ES-I3 (cell line): ENCODE measurements at regions not wholly inside any gene's neighbourhood (a gene's known extent, or its start where the extent isn't known, plus 50 kb on each side); places are given as distances from the start of the nearest gene placed in this dataset.

ENCODE experiments used
- H3K36me3 ChIP-seq: 2 replicates; pipeline ENCODE4 v1.6.1; 2013; ENCODE audit warnings: mild to moderate bottlenecking, low read length, control low read depth, moderate library complexity; ENCODE audit not compliant: insufficient read depth
- H3K4me1 ChIP-seq: 2 replicates; pipeline ENCODE4 v1.6.1; 2013; ENCODE audit warnings: mild to moderate bottlenecking, control low read depth, low read length; ENCODE audit not compliant: insufficient read depth
- H3K9ac ChIP-seq: 2 replicates; pipeline ENCODE4 v1.6.1; 2013; ENCODE audit warnings: low read depth, mild to moderate bottlenecking, low read length, moderate library complexity
- H3K9me3 ChIP-seq: 2 replicates; pipeline ENCODE4 v1.6.1; 2013; ENCODE audit warnings: mild to moderate bottlenecking, low read length, moderate library complexity; ENCODE audit not compliant: control insufficient read depth, insufficient read depth

- H3K9me3 ChIP-seq = no peaks in the 10 kb centered on the region
- H3K4me1 ChIP-seq = peaks cover 6% of the 10 kb centered on the region; the same call in 1 of the 2 replicates
- H3K36me3 ChIP-seq = no peaks in the 10 kb centered on the region
- no peak overlapping the region for H3K9ac ChIP-seq
Measured at GRCh38 chr5:107058235-107058634, 612.5 kb downstream of the EFNA5 start.

- Histone ChIP-seq H3K36me3 (no peaks in the 10 kb centered on the region), H3K9me3 (no peaks in the 10 kb centered on the region), H3K9ac (no peak overlapping the region), H3K4me1 (peaks cover 6% of the 10 kb centered on the region; the same call in 1 of the 2 replicates)
Measured at GRCh38 chr5:107056278-107056677, 614.5 kb downstream of the EFNA5 start.

DNA sequence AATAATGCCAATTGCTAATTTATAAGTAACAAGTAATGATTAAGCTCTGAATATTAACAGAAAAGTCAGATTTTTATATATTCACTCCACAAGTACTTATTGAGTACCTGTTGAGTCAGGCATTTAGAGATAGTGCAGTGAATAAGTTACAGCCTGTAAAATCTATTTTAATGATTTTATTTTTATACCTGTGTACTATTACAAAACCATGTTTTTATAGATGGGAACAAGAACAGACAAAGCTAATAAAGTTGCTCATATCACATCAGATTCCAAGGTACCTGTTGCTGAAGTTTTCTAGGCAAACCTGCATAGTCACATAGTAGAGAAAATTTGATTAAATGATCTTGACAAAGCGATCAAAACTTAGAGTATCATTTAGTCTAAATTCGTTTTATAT is 623.7 kb downstream of the EFNA5 start:
- H3K4me1 ChIP-seq = no peaks in the 10 kb centered on the region
- no peaks in the 10 kb centered on the region for H3K36me3 ChIP-seq
- H3K9me3 ChIP-seq = no peaks in the 10 kb centered on the region; the same call in 1 of the 2 replicates
- no peak overlapping the region for H3K9ac ChIP-seq

DNA sequence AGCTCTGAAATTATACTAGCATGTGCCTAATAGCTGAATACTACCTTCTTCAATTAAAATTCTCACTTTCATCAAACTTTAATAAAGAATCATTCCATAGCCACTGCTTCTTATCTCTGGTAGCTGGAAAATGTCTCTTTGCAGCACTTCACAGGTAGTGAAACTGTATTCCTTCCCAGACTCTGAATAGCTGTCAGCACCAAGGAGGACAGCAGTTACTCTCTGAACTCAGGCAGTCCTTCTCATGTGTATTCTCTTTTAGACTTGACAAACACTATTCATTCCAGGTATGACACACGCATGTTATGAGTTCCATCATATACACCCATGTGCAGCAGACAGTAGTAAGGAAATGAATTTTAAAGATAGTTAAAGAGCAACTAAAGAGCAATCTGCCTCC is 627.1 kb downstream of the EFNA5 start:
- Histone ChIP-seq H3K36me3 (no peaks in the 10 kb centered on the region), H3K9ac (no peak overlapping the region), H3K9me3 (no peaks in the 10 kb centered on the region)

DNA sequence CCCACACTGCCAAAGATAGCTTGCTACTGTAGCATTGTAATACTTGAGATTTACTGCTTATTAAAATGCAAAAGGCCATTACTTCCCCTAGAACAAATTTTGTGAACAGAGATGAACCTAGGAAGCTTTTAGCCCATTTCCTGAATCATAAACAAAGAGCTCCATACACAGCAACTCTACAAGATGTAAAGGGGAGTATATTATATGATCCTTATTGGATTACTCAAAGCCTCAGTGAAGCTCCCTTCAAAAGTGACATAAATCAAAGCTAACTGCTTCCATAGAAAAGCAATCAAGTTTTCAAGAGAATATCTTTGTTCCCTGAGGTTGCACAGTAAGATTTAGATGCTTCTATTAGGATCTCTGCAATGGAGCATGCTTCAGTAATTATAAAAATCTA is 629.8 kb downstream of the EFNA5 start:
- no peaks in the 10 kb centered on the region for H3K9me3 ChIP-seq
- H3K36me3 ChIP-seq = no peaks in the 10 kb centered on the region
- no peaks in the 10 kb centered on the region for H3K4me1 ChIP-seq
- H3K9ac ChIP-seq = no peak overlapping the region

More for the DNA sequence above, 627.1 kb downstream of the EFNA5 start:
- no peaks in the 10 kb centered on the region for H3K4me1 ChIP-seq

- H3K9me3 ChIP-seq = no peaks in the 10 kb centered on the region
- no peaks in the 10 kb centered on the region for H3K36me3 ChIP-seq
- H3K9ac ChIP-seq = no peak overlapping the region
- 0 out of 2 replicates have a peak, but pooled peaks cover 6% of the 10 kb centered on the region for H3K4me1 ChIP-seq
Measured at GRCh38 chr5:107032629-107033028, 638.1 kb downstream of the EFNA5 start.

GRCh38 chr5:107028938-107029337 is 641.8 kb downstream of the EFNA5 start:
- Histone ChIP-seq H3K4me1 (peaks cover 25% of the 10 kb centered on the region), H3K9ac (no peak overlapping the region), H3K36me3 (no peaks in the 10 kb centered on the region)

DNA sequence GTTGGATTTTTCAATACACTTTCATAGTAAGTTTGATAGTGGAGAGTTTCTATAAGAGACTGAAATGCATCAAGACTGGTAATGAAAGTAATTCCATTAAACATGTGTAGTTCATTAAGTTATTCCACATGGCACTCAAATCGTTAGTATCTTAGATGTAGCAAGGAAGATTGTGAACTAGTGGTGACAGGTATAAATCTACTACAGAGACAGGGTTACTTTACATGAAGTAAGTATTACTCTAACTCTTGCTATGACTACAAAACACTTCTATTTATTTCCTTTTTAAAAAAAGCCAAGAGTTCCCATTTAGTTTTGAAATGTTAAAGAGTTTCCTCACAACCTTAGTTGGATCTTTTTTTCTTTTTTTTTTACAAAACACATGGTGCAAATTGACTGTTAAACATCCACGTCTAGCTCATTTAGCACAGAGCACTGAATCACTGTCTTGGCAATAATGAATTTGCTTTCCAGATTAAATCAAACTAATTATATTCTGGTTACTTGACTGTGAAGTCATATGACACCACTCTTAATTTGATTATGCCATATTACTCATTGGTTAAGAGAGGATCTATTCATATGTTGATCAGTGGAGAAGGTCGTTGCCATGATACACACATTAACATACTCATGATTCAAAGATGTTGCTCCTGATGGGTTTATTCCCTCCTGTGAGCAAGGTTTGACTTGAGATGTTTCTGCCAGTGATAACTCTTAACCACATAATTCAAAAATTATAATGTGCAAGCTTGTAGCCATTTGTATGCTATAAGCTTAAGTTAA is 644.8 kb downstream of the EFNA5 start:
- H3K9me3 ChIP-seq = no peaks in the 10 kb centered on the region
- no peak overlapping the region for H3K9ac ChIP-seq
- no peaks in the 10 kb centered on the region for H3K36me3 ChIP-seq

More at GRCh38 chr5:107028938-107029337, 641.8 kb downstream of the EFNA5 start:
- no peaks in the 10 kb centered on the region for H3K9me3 ChIP-seq

DNA sequence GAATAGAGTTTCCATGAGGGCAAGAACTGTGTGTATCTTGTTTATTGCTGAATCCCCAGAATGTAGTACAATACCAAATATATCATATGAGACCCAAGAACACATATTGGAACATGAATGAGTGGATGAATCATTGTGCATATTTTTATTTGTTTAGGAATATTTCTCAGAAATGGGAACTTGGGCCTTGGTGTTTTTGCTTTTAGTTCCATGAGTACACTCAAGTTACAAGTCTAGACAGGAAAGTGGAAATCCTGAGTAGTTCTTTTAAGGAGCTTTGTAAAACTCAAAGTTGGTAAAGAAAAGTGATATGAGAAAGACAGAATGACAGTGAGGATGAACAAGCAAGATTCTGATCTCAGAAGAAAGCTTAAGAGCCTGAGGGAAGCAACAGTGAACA is 647.0 kb downstream of the EFNA5 start:
- Histone ChIP-seq H3K4me1 (peaks cover 19% of the 10 kb centered on the region), H3K9ac (no peak overlapping the region), H3K9me3 (no peaks in the 10 kb centered on the region), H3K36me3 (no peaks in the 10 kb centered on the region)

More for the DNA sequence above, 644.8 kb downstream of the EFNA5 start:
- H3K4me1 ChIP-seq = peaks cover 19% of the 10 kb centered on the region

- H3K9ac ChIP-seq = no peak overlapping the region
- no peaks in the 10 kb centered on the region for H3K9me3 ChIP-seq
- peaks cover 13% of the 10 kb centered on the region for H3K4me1 ChIP-seq
- no peaks in the 10 kb centered on the region for H3K36me3 ChIP-seq
Measured at GRCh38 chr5:107021575-107021974, 649.2 kb downstream of the EFNA5 start.

- Histone ChIP-seq H3K9ac (no peak overlapping the region), H3K9me3 (no peaks in the 10 kb centered on the region), H3K36me3 (no peaks in the 10 kb centered on the region), H3K4me1 (peaks cover 4% of the 10 kb centered on the region; the same call in 1 of the 2 replicates)
Measured at GRCh38 chr5:107020626-107021025, 650.1 kb downstream of the EFNA5 start.

DNA sequence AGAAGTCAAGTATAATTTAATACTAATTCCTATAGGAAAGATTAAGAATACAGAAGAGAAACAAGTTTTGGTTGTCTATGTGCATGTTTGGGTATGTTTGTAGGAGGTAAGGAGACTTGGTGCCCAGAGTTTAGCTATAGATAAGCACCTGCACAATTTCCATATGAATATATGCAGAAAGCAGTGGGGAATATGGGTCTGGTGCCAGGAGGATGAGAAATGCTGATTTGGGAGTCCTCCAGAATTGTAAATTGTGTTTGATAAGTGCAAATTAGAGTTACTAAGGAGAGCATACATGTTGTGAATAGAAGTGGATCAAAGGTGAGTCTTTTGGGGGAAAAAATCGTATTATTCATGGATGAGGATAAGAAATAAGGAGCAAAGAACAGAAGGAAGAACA is 653.1 kb downstream of the EFNA5 start:
- Histone ChIP-seq H3K9ac (no peak overlapping the region), H3K9me3 (no peaks in the 10 kb centered on the region), H3K36me3 (no peaks in the 10 kb centered on the region), H3K4me1 (peaks cover 5% of the 10 kb centered on the region; the same call in 1 of the 2 replicates)

- Histone ChIP-seq H3K4me1 (peaks cover 5% of the 10 kb centered on the region; the same call in 1 of the 2 replicates), H3K9ac (no peak overlapping the region), H3K9me3 (no peaks in the 10 kb centered on the region), H3K36me3 (no peaks in the 10 kb centered on the region)
Measured at GRCh38 chr5:107012371-107012770, 658.4 kb downstream of the EFNA5 start.

DNA sequence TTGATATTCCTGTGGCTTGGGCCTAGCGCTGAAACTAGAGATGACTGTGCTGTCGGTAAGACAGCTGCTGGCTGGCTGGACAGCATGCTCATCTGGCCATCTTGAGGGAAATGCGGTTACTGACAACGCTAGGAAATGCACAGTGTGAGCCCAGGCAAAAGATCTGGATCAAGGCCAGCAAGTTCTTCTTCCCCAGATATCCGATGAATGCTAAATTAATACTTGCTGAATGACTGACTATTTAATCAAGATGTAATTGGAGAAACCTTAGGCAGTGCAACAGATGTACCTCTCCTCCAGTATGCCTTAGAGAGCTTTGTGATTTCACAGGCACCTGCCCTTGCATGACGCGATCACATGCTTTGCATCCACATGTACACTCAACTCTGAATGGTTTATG is 659.1 kb downstream of the EFNA5 start:
- Histone ChIP-seq H3K9me3 (no peaks in the 10 kb centered on the region), H3K9ac (no peak overlapping the region), H3K4me1 (peaks cover 5% of the 10 kb centered on the region; the same call in 1 of the 2 replicates), H3K36me3 (no peaks in the 10 kb centered on the region)

- Histone ChIP-seq H3K4me1 (peaks cover 8% of the 10 kb centered on the region; the same call in 1 of the 2 replicates), H3K9ac (no peak overlapping the region), H3K9me3 (no peaks in the 10 kb centered on the region), H3K36me3 (no peaks in the 10 kb centered on the region)
Measured at GRCh38 chr5:107010060-107010459, 660.7 kb downstream of the EFNA5 start.
